Stimulated activated CD8-positive, alpha-beta memory T cell treated with anti-CD3 and anti-CD28 coated beads, Interleukin-7, amount 100 ng/mL, for 4 hours (primary cell): ENCODE measurements at regions not wholly inside any gene's neighbourhood (a gene's known extent, or its start where the extent isn't known, plus 50 kb on each side); places are given as distances from the start of the nearest gene placed in this dataset.

Experiments used
- DNase-seq, 2 donors: peaks; one replicate each; pipeline ENCODE4 v3.0.0-alpha.2; 2020; ENCODE audit warnings: low read depth in 2 of 2

DNA sequence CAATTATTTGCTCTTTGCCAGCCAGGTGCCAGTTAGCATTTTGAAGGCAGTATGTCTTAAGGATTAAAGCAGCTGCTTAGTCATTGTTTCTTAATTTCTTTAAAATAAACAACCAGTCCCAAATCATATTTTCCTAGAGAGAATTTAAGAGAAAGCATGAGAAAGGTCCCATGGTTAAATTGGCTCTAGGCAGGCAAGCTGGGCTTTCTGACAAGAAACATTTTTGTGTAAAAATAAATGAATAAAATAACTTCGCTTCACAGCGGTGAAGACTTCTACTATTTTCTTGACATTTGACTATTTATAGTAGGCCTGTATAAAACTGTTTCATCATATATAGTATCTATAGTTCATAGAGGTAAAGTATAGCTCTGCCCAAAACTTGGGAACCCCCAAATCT, 617.7 kb upstream of the C9orf72 start:
- no peak for DNase-seq

GRCh38 chr9:28197653-28198052, 624.4 kb upstream of the C9orf72 start:
- no peak for DNase-seq

DNA sequence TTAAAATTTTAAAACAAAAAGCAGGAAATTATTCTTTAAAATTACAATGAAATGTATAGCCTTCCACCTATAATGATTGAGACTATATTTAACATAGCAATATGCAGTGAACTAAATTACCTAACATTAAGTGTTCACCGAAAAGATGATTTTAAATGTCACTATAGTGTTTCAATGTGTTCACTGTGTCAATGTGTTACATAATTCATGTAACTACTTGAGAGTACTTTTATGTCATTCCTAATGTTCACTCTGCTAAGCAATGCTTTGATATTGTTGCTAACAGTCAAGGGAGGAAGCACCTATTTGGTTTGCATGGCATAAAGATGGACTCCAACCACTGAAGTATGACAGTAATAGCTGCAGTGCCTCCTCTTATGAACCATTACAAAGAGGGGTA, 629.8 kb upstream of the C9orf72 start:
- DNase-seq = no peak

- DNase-seq = no peak
Observed at GRCh38 chr9:28206280-28206679, 633.0 kb upstream of the C9orf72 start.

DNA sequence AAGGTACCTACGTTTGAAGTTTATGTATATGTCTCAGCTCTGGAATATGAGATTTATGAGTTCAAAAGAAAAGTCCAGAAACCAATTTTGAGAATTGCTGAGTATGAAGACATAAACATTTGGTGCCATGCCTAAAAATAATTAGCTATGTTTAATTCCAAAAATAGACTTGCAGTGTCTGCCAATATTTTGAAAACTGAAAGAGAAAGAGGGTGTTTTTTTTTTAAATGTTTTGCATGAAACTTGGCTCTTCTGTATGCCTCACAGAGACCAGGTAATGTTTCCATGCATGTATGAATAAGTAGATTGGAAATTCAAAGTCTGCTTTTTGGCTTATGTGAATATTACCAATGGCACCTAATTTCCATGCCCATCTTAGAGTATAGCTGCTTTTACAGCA, 634.4 kb upstream of the C9orf72 start:
- DNase-seq = no peak

DNA sequence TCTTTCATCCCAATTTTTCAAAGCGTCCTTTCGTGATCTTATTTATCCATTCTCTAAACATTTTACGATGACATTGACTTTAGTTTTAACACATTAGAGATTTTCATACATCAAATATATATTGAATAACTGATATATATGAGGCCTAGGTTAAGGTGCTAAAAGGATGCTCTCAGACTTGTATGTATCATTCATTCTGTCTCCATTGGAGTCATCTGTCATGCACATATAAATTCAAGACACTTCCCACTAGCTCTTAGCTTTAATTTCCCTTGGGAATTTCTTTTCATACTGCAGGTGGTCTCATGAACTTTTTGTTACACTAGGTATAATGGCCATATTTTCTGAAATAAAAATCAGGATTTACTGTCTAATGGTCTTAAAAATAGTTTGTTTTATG, 635.8 kb upstream of the C9orf72 start:
- no peak for DNase-seq

- DNase-seq = no peak
Observed at GRCh38 chr9:28212979-28213378, 639.7 kb upstream of the C9orf72 start.

DNA sequence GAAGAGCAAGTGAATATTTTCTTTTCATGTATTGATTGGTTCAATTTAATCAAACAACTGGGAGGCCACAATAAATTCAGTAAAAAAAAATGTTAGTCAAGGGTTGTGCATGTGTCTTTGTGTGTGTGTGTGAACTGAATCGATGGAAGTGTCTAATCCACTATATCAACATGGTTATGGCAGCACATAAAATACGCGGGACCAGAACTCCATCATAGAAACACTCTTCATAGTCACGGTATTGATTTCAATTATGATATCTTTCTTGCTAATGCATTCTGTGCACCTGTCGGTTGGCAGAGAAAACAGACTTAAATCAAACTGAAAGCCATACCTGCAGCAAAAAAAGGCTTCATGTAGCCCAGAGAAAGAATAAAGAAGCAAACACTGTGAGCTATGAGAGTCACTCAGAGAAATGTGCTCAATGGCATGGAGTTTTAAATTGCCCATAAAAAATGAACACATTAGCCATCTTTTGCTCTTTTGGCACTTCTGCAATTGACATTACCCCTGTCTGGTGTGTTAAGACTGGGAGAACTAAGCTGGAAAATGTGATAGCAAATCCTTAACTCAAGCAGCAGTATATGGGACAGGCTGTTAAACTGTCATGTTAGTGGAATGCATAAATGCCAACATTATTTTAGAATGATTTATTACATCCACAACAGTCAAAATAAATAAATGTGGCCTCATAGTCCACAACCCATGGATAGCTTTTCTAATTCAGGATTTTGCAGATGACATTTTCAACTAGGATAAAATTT, 642.4 kb upstream of the C9orf72 start:
- DNase-seq = no peak

DNA sequence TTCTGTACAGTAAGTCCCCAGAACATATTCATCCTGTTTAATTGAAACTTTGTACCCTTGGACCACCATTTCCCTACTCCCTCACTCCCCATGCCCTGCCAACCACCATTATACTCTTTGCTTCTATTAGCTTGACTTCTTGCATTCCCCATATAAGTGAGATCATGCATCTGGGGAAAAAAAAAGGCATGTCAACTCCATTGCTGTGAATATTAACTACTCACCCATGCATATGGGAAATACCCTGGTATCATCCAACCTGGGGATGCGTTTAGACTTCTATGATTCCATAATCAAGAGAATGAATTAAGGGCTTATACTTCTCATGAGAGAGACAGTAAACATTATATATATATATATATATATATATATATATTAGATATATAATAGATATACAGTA, 659.4 kb upstream of the C9orf72 start:
- no peak for DNase-seq

DNA sequence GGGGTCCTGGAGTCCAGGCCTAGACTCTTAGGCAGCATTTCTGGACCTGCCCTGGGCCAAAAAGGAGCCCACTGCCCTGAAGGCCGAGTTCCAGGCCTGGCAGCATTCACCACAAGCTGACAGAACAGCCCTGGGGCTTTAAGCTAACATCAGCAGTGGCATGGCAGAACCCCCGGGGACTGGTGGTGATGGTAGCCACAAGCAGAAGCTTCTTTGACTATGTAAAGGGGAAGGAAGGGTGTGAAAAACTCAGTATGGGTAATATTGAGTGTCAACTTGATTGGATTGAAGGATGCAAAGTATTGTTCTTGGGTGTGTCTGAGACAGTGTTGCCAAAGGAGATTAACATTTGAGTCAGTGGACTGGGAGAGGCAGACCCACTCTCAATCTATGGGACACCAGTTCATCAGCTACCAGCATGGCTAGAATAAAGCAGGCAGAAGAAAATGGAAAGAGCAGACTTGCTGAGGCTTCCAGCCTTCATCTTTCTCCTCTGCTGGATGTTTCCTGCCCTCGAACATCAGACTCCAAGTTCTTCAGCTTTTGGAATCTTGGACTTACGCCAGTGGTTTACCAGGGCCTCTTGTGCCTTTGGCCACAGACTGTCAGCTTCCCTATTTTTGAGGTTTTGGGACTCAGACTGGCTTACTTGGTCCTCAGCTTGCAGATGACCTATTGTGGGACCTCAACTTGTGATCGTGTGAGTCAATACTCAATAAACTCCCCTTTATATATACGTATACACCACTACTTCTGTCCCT, 661.0 kb upstream of the C9orf72 start:
- no peak for DNase-seq

GRCh38 chr9:28234894-28235277, 661.6 kb upstream of the C9orf72 start:
- DNase-seq = no peak

- DNase-seq = no peak
Observed at GRCh38 chr9:28249424-28249823, 676.1 kb upstream of the C9orf72 start.

GRCh38 chr9:28255174-28255573, 681.9 kb upstream of the C9orf72 start:
- DNase-seq = no peak

DNA sequence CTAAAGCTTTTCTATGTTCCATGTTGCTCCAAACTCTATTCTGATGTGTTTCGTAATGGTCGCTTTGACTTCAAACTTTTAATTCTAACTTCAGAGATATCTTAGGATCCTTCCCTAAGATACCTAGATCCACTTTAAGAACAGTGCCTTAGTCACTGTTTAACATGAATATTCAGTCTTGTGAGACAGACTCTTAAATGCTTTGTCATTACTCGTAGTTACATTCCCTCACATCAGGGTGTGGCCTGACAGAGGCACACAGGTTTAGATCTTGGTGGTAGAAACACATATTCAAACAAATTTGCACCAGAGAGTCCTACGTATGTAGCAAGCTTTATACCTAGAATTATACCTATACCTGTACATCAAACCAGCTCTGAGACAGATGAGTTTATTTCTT, 687.0 kb upstream of the C9orf72 start:
- no peak for DNase-seq

- DNase-seq = no peak
Observed at GRCh38 chr9:28264368-28264767, 691.1 kb upstream of the C9orf72 start.

- no peak for DNase-seq
Observed at GRCh38 chr9:28267351-28267750, 694.1 kb upstream of the C9orf72 start.

GRCh38 chr9:28270156-28270555, 696.9 kb upstream of the C9orf72 start:
- DNase-seq = no peak

- no peak for DNase-seq
Observed at GRCh38 chr9:28272127-28272526, 698.8 kb upstream of the C9orf72 start.

- no peak for DNase-seq
Observed at GRCh38 chr9:28287455-28287854, 714.2 kb upstream of the C9orf72 start.

GRCh38 chr9:28289746-28290145, 716.5 kb upstream of the C9orf72 start:
- DNase-seq = no peak

DNA sequence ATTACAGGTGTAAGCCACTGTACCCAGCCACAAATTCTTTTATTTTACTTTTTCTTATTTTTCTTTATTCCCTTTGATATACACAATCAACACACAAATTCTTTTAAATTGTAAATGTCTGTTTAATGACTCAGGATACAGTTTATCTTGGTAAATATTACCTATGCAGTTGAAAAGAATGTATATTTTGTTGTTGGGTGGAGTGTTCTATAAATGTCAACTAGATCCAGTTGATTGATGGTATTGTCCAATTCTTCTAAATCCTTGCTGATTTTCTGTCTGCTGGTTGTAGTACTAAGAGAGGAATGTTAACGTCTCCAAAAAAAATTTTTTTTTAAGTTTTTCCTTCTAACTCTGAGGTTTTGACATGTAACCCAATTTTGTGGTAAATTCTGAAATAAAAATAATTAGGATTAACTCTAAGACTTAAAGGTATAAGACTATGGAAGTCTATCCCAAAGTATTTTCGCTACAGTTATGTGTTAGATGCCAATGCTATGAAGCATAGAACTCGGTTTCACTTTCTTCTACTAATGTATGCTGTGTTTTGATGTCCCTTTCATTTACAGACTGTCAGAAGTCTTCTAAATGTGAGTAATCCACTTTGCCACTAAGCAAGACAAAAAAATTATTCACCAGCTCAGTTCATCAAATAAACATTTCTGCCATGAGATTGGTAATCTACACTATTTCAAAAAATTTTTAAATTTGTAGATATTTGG, 720.2 kb upstream of the C9orf72 start:
- DNase-seq = no peak

- no peak for DNase-seq
Observed at GRCh38 chr9:28301281-28301680, 728.0 kb upstream of the C9orf72 start.

- no peak for DNase-seq
Observed at GRCh38 chr9:28317745-28318144, 744.5 kb upstream of the C9orf72 start.
